ENCODE measurements at regions not wholly inside any gene's neighbourhood (a gene's known extent, or its start where the extent isn't known, plus 50 kb on each side); places are given as distances from the start of the nearest gene placed in this dataset.

DNA sequence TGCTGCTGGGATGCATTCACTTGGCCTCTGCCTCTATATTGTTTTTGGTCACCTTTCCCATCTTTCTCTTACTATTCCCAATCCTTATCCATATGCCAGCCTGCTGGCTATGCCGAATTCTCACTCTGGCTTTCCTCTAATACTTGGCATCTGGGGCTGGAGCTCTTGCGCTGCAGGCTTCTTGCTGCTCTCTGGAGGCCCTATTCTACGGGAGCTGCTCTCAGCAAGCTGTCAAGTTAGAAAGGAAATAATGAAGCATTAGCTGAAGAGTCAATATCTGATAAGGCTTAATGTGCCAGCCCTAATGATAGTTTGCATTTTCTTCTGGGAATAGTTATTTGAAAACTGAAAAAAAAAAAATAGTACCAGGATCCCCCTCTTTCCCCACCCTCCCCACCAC is 125.3 kb upstream of the CYYR1 start:
- Histone ChIP-seq H3K27ac (replicated peaks) (no peak overlapping the region), H3K4me3 (replicated peaks; ENCODE audit: insufficient read depth, low read length) (no peak overlapping the region), H3K27me3 (ENCODE audit: insufficient read depth, poor library complexity, severe bottlenecking) (no peaks in the 10 kb centered on the region)
- TF ChIP-seq REST (IDR thresholded peaks at IDR 0.05; ENCODE audit: insufficient replicate concordance, low read depth): no peak
- no peak for TF ChIP-seq SPI1 (IDR thresholded peaks at IDR 0.05; ENCODE audit: borderline replicate concordance, low read depth)
- TF ChIP-seq POLR2AphosphoS5 (IDR thresholded peaks at IDR 0.05; ENCODE audit: low read depth): no peak
- no peak for DNase-seq (ENCODE audit: low read depth in 1 of 2, low spot score in 1 of 2)

DNA sequence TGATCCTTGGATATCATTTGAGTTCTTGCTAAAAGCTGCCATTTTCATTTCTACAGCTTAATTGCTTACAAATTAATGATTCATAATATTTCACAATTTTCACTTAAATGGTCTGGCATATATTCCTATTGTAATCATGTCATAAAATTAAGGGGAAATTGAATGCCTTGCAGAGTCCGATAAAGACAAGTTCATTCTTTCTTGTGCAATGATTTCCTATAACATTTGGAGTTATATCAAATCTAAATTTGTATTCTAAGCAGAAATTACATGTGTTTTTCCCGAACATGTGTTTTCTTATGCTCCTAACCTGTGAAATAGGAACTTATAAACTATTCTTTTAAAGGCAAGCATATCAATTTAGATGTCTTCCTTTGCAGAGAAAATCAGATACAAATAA is 118.3 kb upstream of the CYYR1 start:
- no peak overlapping the region for H3K27ac ChIP-seq (replicated peaks)
- no peak overlapping the region for H3K4me3 ChIP-seq (replicated peaks; ENCODE audit: insufficient read depth, low read length)
- H3K27me3 ChIP-seq (ENCODE audit: insufficient read depth, poor library complexity, severe bottlenecking): no peaks in the 10 kb centered on the region
- TF ChIP-seq REST (IDR thresholded peaks at IDR 0.05; ENCODE audit: insufficient replicate concordance, low read depth): no peak
- TF ChIP-seq POLR2AphosphoS5 (IDR thresholded peaks at IDR 0.05; ENCODE audit: low read depth): no peak
- no peak for TF ChIP-seq GABPA (IDR thresholded peaks at IDR 0.05; ENCODE audit: low read depth)
- no peak for TF ChIP-seq SPI1 (IDR thresholded peaks at IDR 0.05; ENCODE audit: borderline replicate concordance, low read depth)
- no peak for TF ChIP-seq CTCF (IDR thresholded peaks at IDR 0.05; ENCODE audit: insufficient read depth, low read length)
- DNase-seq (ENCODE audit: low read depth in 1 of 2, low spot score in 1 of 2): no peak

- Histone ChIP-seq H3K27ac (replicated peaks) (no peak overlapping the region), H3K4me3 (replicated peaks; ENCODE audit: insufficient read depth, low read length) (no peak overlapping the region), H3K27me3 (ENCODE audit: insufficient read depth, poor library complexity, severe bottlenecking) (no peaks in the 10 kb centered on the region)
- DNase-seq (ENCODE audit: low read depth in 1 of 2, low spot score in 1 of 2): no peak
- TF ChIP-seq POLR2AphosphoS5 (IDR thresholded peaks at IDR 0.05; ENCODE audit: low read depth) (no peak), REST (IDR thresholded peaks at IDR 0.05; ENCODE audit: insufficient replicate concordance, low read depth) (no peak), CTCF (IDR thresholded peaks at IDR 0.05; ENCODE audit: insufficient read depth, low read length) (no peak), GABPA (IDR thresholded peaks at IDR 0.05; ENCODE audit: low read depth) (no peak), SPI1 (IDR thresholded peaks at IDR 0.05; ENCODE audit: borderline replicate concordance, low read depth) (no peak)
These were observed 113.6 kb upstream of the CYYR1 start for GRCh38 chr21:26686705-26687104.

DNA sequence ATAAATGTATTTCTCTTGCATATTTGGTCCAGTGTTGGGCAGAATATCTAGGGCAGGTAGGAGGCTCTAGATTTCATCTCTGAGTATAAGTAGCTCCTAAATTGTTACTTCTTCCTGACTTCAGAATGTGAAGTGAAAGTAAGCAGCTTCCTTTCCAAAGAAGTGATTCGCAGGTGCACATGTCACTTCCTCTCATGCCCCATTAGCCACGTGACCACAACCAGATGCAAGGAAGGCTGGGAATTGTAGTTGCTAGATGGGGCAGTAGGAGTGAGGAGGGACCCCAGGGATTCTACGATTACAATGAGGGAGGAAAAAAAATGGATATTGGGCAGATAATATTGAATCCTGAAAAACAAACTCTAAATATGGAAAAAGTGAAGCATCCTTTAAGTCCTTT is 113.2 kb upstream of the CYYR1 start:
- peak; percentile 54 for TF ChIP-seq GABPA (IDR thresholded peaks at IDR 0.05; ENCODE audit: low read depth)
- TF ChIP-seq SPI1 (IDR thresholded peaks at IDR 0.05; ENCODE audit: borderline replicate concordance, low read depth): peak; percentile 76; the same call in 1 of the 2 replicates
- no peak for TF ChIP-seq CTCF (IDR thresholded peaks at IDR 0.05; ENCODE audit: insufficient read depth, low read length)
- DNase-seq (ENCODE audit: low read depth in 1 of 2, low spot score in 1 of 2): peak in 1 of 2 experiments; percentile 52
- H3K27me3 ChIP-seq (ENCODE audit: insufficient read depth, poor library complexity, severe bottlenecking): no peaks in the 10 kb centered on the region
- H3K4me3 ChIP-seq (replicated peaks; ENCODE audit: insufficient read depth, low read length): no peak overlapping the region
- H3K27ac ChIP-seq (replicated peaks): no peak overlapping the region
